Dedifferentiated amniotic fluid mesenchymal stem cell (primary cell): ENCODE measurements at regions not wholly inside any gene's neighbourhood (a gene's known extent, or its start where the extent isn't known, plus 50 kb on each side); places are given as distances from the start of the nearest gene placed in this dataset.

ENCODE experiments used
- DNase-seq: peaks from one replicate; pipeline ENCODE4 v3.0.0-alpha.2; 2016; ENCODE audit errors: extremely low spot score

- DNase-seq: no peak
These were observed 85.1 kb upstream of the USP47 start for GRCh38 chr11:11756718-11757117.

- DNase-seq: no peak
These were observed 85.9 kb upstream of the USP47 start for GRCh38 chr11:11755871-11756270.

- no peak for DNase-seq
These were observed 89.1 kb upstream of the USP47 start for GRCh38 chr11:11752679-11753078.

GRCh38 chr11:11750017-11750878 lies 91.5 kb upstream of the USP47 start:
- no peak for DNase-seq

- DNase-seq: no peak
These were observed 92.9 kb upstream of the USP47 start for GRCh38 chr11:11748706-11749365.

GRCh38 chr11:11747570-11747969 lies 94.2 kb upstream of the USP47 start:
- DNase-seq: no peak

GRCh38 chr11:11746449-11746848 lies 95.3 kb upstream of the USP47 start:
- DNase-seq: no peak

- no peak for DNase-seq
These were observed 98.6 kb upstream of the USP47 start for GRCh38 chr11:11743216-11743615.

GRCh38 chr11:11742486-11742885 lies 99.3 kb upstream of the USP47 start:
- DNase-seq: no peak

- DNase-seq: no peak
These were observed 100.9 kb upstream of the USP47 start for GRCh38 chr11:11740836-11741235.

GRCh38 chr11:11740073-11740702 lies 101.6 kb upstream of the USP47 start:
- DNase-seq: no peak

GRCh38 chr11:11738370-11738769 lies 103.4 kb upstream of the USP47 start:
- DNase-seq: no peak

- DNase-seq: no peak
These were observed 106.2 kb upstream of the USP47 start for GRCh38 chr11:11735586-11735985.

- no peak for DNase-seq
These were observed 108.5 kb upstream of the USP47 start for GRCh38 chr11:11733246-11733747.

GRCh38 chr11:11732116-11732515 lies 109.7 kb upstream of the USP47 start:
- DNase-seq: no peak

- DNase-seq: no peak
These were observed 109.7 kb upstream of the GALNT18 start for GRCh38 chr11:11731311-11732083.

GRCh38 chr11:11728386-11728785 lies 106.6 kb upstream of the GALNT18 start:
- DNase-seq: no peak

- DNase-seq: no peak
These were observed 103.6 kb upstream of the GALNT18 start for GRCh38 chr11:11725438-11725837.

GRCh38 chr11:11724994-11725393 lies 103.2 kb upstream of the GALNT18 start:
- DNase-seq: no peak

GRCh38 chr11:11722861-11723260 lies 101.1 kb upstream of the GALNT18 start:
- no peak for DNase-seq

GRCh38 chr11:11722246-11722645 lies 100.4 kb upstream of the GALNT18 start:
- DNase-seq: no peak

- DNase-seq: no peak
These were observed 96.7 kb upstream of the GALNT18 start for GRCh38 chr11:11718511-11718910.
